ENCODE measurements at regions not wholly inside any gene's neighbourhood (a gene's known extent, or its start where the extent isn't known, plus 50 kb on each side); places are given as distances from the start of the nearest gene placed in this dataset.
"Not testable (repeated sequence)": the region's sequence is repeated elsewhere in the genome, so short reads cannot be mapped to it uniquely, and the experiment has no call there.

- no peak for DNase-seq
Measured at GRCh38 chr7:13241416-13241815, 554.0 kb downstream of the ARL4A start.

- DNase-seq = no peak
Measured at GRCh38 chr7:13257661-13258060, 570.2 kb downstream of the ARL4A start.

GRCh38 chr7:13258386-13258785 lies 571.0 kb downstream of the ARL4A start:
- DNase-seq = no peak

- DNase-seq = no peak
Measured at GRCh38 chr7:13259930-13260329, 572.5 kb downstream of the ARL4A start.

- peak; percentile 51 for DNase-seq
Measured at GRCh38 chr7:13262929-13263530, 575.6 kb downstream of the ARL4A start.

- no peak for DNase-seq
Measured at GRCh38 chr7:13265271-13265670, 577.8 kb downstream of the ARL4A start.

GRCh38 chr7:13274205-13274604 lies 586.8 kb downstream of the ARL4A start:
- not testable (repeated sequence) for DNase-seq

- no peak for DNase-seq
Measured at GRCh38 chr7:13276977-13277376, 589.5 kb downstream of the ARL4A start.

- DNase-seq = no peak
Measured at GRCh38 chr7:13278020-13278419, 590.6 kb downstream of the ARL4A start.

GRCh38 chr7:13279854-13280435 lies 592.5 kb downstream of the ARL4A start:
- DNase-seq = peak; percentile 67

- DNase-seq = peak; percentile 25
Measured at GRCh38 chr7:13282377-13282980, 595.0 kb downstream of the ARL4A start.

- no peak for DNase-seq
Measured at GRCh38 chr7:13286916-13287315, 599.5 kb downstream of the ARL4A start.

GRCh38 chr7:13288516-13288915 lies 601.1 kb downstream of the ARL4A start:
- no peak for DNase-seq

GRCh38 chr7:13290975-13291374 lies 603.5 kb downstream of the ARL4A start:
- peak; percentile 4 for DNase-seq

- DNase-seq = no peak
Measured at GRCh38 chr7:13293264-13294002, 606.0 kb downstream of the ARL4A start.

GRCh38 chr7:13307040-13307439 lies 619.6 kb downstream of the ARL4A start:
- no peak for DNase-seq

GRCh38 chr7:13308423-13308822 lies 621.0 kb downstream of the ARL4A start:
- DNase-seq = no peak

GRCh38 chr7:13309535-13309934 lies 622.1 kb downstream of the ARL4A start:
- DNase-seq = no peak

GRCh38 chr7:13312307-13312706 lies 624.9 kb downstream of the ARL4A start:
- peak; percentile 43 for DNase-seq

GRCh38 chr7:13320333-13320732 lies 632.9 kb downstream of the ARL4A start:
- no peak for DNase-seq

- no peak for DNase-seq
Measured at GRCh38 chr7:13321316-13321715, 633.9 kb downstream of the ARL4A start.

- no peak for DNase-seq
Measured at GRCh38 chr7:13322126-13322525, 634.7 kb downstream of the ARL4A start.

GRCh38 chr7:13327669-13328068 lies 640.2 kb downstream of the ARL4A start:
- DNase-seq = no peak

GRCh38 chr7:13333371-13333770 lies 645.9 kb downstream of the ARL4A start:
- DNase-seq = no peak

All from NCI-H82 (cell line).